ENCODE measurements at regions not wholly inside any gene's neighbourhood (a gene's known extent, or its start where the extent isn't known, plus 50 kb on each side); places are given as distances from the start of the nearest gene placed in this dataset.

- no peak overlapping the region for H3K4me3 ChIP-seq (ENCODE audit: low read depth, low read length)
- no peak for TF ChIP-seq CTCF (IDR thresholded peaks at IDR 0.05; ENCODE audit: borderline replicate concordance, insufficient read depth, low read depth, low read length)
Observed at GRCh38 chrX:25531096-25531495, 515.3 kb upstream of the ARX start.

GRCh38 chrX:25534091-25534490 is 518.3 kb upstream of the ARX start:
- no peak for TF ChIP-seq CTCF (IDR thresholded peaks at IDR 0.05; ENCODE audit: borderline replicate concordance, insufficient read depth, low read depth, low read length)
- no peak overlapping the region for H3K4me3 ChIP-seq (ENCODE audit: low read depth, low read length)

GRCh38 chrX:25536307-25536970 is 520.7 kb upstream of the ARX start:
- TF ChIP-seq CTCF (IDR thresholded peaks at IDR 0.05; ENCODE audit: borderline replicate concordance, insufficient read depth, low read depth, low read length) = no peak

DNA sequence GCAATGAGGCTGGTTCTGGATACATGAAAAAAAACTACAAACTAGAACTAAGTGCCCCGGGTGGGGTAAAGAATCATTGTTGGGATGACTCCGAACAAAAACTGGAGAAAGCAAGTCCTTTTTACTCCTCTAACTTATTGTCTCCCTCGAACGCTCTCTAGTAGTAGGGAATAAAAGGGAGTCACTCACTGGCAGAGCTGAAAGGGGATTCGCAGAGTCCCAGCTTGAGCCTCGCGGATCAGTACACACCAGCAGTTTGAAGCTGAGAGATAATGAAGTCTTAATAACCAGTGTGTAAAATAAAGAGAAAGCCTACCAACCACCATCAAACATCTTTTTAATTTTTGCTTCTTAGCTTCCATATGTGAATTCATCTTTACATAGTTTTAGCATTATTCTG is 521.9 kb upstream of the ARX start:
- no peak for TF ChIP-seq CTCF (IDR thresholded peaks at IDR 0.05; ENCODE audit: borderline replicate concordance, insufficient read depth, low read depth, low read length)
- no peak overlapping the region for H3K4me3 ChIP-seq (ENCODE audit: low read depth, low read length)

More at GRCh38 chrX:25536307-25536970, 520.7 kb upstream of the ARX start:
- H3K4me3 ChIP-seq (ENCODE audit: low read depth, low read length) = no peak overlapping the region

DNA sequence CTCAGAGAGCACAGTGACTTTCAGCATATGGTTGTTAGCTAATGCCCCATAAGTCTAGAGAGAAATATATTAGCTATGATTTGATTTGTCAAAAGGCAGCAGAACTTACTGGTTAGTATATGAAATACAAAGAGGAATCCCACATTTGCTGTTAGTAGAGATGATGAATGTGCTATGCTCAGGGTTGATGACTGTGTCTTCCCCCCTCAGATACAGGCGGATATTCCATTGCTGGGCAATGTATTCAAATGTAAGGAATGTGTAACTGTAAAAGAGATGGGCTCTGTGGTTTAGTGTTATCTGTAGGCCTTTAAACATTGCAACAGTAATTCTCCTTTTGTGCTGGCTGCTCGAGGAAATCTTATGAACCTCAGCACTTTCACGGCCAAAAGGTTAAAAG is 528.9 kb upstream of the ARX start:
- no peak for TF ChIP-seq CTCF (IDR thresholded peaks at IDR 0.05; ENCODE audit: borderline replicate concordance, insufficient read depth, low read depth, low read length)
- H3K4me3 ChIP-seq (ENCODE audit: low read depth, low read length) = no peak overlapping the region

DNA sequence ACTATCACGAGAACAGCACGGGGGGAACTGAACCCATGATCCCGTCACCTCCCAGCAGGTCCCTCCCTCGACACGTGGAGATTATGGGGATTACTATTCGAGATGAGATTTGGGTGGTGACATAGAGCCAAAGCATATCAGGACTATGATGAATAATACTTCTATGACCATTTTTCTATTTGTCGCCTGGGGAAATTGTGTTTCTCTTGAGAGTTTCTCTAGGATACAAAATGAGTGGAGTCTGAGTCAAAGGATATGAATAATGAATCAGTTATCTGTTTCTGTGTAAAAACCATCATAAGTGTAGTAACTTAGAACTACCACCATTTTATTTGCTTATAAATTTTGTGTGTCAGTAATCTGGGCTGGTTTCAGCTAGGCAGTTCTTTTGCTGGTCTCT is 533.0 kb upstream of the ARX start:
- no peak for TF ChIP-seq CTCF (IDR thresholded peaks at IDR 0.05; ENCODE audit: borderline replicate concordance, insufficient read depth, low read depth, low read length)
- no peak overlapping the region for H3K4me3 ChIP-seq (ENCODE audit: low read depth, low read length)

DNA sequence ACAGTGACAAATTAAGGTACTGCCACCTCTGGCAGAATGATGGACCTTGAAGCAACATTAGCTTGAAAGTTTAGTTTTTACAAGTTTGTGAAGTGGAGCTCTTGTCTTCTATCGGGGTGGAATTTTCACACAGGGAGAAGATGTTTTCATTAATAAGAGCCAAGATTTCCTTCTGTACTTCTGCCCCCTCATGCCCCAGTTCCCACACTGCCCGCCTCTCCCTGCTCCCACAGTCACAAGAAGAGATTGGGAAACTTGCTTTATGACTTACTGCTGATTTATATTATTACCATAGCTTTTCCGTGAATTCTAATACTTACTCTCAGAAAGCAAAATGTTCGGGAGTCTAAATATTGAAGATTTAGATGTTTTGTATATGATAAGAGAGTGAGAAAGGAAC is 539.8 kb upstream of the ARX start:
- no peak overlapping the region for H3K4me3 ChIP-seq (ENCODE audit: low read depth, low read length)
- TF ChIP-seq CTCF (IDR thresholded peaks at IDR 0.05; ENCODE audit: borderline replicate concordance, insufficient read depth, low read depth, low read length) = no peak
